ENCODE measurements at regions not wholly inside any gene's neighbourhood (a gene's known extent, or its start where the extent isn't known, plus 50 kb on each side); places are given as distances from the start of the nearest gene placed in this dataset.

DNA sequence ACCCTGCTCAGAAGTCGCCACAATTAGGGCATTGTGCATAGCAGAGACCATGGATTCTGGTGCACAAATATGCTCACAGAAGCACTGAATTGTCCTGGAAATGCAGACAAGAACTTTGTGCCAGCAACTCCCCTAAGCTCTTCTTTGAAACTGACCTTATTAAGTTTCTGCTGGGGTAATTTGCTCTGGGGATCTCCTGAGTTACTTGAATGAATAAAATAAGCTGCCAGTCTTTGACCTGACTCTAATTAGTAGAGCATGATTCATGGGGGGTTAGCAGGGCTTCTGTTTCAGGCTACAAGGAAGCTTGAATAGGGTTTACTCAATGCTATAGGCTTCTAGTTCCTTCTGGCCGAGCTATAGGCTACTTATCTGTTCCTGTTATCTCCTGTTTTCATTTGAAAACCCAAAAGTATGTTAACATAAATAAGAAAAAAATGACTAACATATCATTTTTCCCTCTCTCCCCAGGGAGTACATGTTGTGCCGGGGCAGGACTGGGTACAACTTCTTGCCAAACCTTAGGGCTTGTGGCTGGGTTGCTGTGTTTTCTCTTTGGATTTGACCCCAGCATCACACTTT is 169.0 kb upstream of the TMEM229A start:
- Histone ChIP-seq H3K9ac (ENCODE audit: extremely low read depth, insufficient read length, low read length) (no peak overlapping the region), H3K27me3 (ENCODE audit: insufficient read depth, low read length) (no peaks in the 10 kb centered on the region), H4K91ac (ENCODE audit: insufficient read length, low read depth, low read length) (no peak overlapping the region), H2BK20ac (ENCODE audit: low read depth, low read length, poor library complexity, severe bottlenecking) (no peak overlapping the region), H3K56ac (ENCODE audit: insufficient read length, low read depth, low read length) (no peak overlapping the region), H3K9me3 (ENCODE audit: control insufficient read depth, low read depth, low read length) (no peaks in the 10 kb centered on the region), H3K18ac (ENCODE audit: insufficient read length, low read depth, low read length) (no peak overlapping the region), H3K79me2 (ENCODE audit: insufficient read depth, low read length) (no peaks in the 10 kb centered on the region), H4K5ac (ENCODE audit: insufficient read length, low read depth, low read length) (no peak overlapping the region), H3T11ph (ENCODE audit: low read length) (no peak overlapping the region), H3K14ac (ENCODE audit: insufficient read depth, low read length) (no peak overlapping the region), H4K8ac (replicated peaks; ENCODE audit: insufficient read length, low read depth, low read length) (no peak overlapping the region), H2BK12ac (ENCODE audit: insufficient read length, low read depth, low read length) (no peak overlapping the region), H2AK5ac (ENCODE audit: insufficient read length, low read length) (no peak overlapping the region), H2AFZ (ENCODE audit: low read length) (no peak overlapping the region), H3K23ac (ENCODE audit: insufficient read length, low read depth, low read length) (no peak overlapping the region), H3K79me1 (ENCODE audit: insufficient read depth, low read depth, low read length, poor library complexity, severe bottlenecking) (no peaks in the 10 kb centered on the region), H3K4me1 (ENCODE audit: insufficient read depth, low read length) (no peaks in the 10 kb centered on the region), H3K4me2 (ENCODE audit: insufficient read depth, insufficient read length, low read length) (no peak overlapping the region), H3K23me2 (ENCODE audit: insufficient read length, low read depth, low read length, poor library complexity, severe bottlenecking) (no peaks in the 10 kb centered on the region), H3K27ac (ENCODE audit: insufficient read length, low read depth, low read length) (no peak overlapping the region), H3K4ac (ENCODE audit: low read depth, low read length) (no peak overlapping the region), H2BK5ac (ENCODE audit: insufficient read length, low read length) (no peak overlapping the region), H2BK120ac (ENCODE audit: low read depth, low read length, poor library complexity, severe bottlenecking) (no peak overlapping the region), H4K20me1 (ENCODE audit: control insufficient read depth, insufficient read depth, insufficient read length) (no peaks in the 10 kb centered on the region), H2BK15ac (ENCODE audit: low read depth, low read length) (no peak overlapping the region)
- Mint-ChIP-seq H3K27ac (no peak overlapping the region), H3K4me1 (no peaks in the 10 kb centered on the region), H3K36me3 (ENCODE audit: insufficient read depth in 1 of 3, low read depth in 3 of 3) (no peaks in the 10 kb centered on the region), H3K4me3 (no peak overlapping the region), H3K9me3 (no peaks in the 10 kb centered on the region), H3K27me3 (ENCODE audit: low read depth) (no peaks in the 10 kb centered on the region)
- TF ChIP-seq, protein P1, sequence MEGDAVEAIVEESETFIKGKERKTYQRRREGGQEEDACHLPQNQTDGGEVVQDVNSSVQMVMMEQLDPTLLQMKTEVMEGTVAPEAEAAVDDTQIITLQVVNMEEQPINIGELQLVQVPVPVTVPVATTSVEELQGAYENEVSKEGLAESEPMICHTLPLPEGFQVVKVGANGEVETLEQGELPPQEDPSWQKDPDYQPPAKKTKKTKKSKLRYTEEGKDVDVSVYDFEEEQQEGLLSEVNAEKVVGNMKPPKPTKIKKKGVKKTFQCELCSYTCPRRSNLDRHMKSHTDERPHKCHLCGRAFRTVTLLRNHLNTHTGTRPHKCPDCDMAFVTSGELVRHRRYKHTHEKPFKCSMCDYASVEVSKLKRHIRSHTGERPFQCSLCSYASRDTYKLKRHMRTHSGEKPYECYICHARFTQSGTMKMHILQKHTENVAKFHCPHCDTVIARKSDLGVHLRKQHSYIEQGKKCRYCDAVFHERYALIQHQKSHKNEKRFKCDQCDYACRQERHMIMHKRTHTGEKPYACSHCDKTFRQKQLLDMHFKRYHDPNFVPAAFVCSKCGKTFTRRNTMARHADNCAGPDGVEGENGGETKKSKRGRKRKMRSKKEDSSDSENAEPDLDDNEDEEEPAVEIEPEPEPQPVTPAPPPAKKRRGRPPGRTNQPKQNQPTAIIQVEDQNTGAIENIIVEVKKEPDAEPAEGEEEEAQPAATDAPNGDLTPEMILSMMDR (conservative IDR thresholded peaks at IDR 0.05): no peak
- no peak for DNase-seq
- no CpG with 5 or more reads among the region's 3 CpGs for WGBS (ENCODE audit: extremely low coverage, insufficient read length, low lambda C conversion rate)

All from H9 (cell line).